ENCODE measurements at regions not wholly inside any gene's neighbourhood (a gene's known extent, or its start where the extent isn't known, plus 50 kb on each side); places are given as distances from the start of the nearest gene placed in this dataset.
"Not testable (repeated sequence)": the region's sequence is repeated elsewhere in the genome, so short reads cannot be mapped to it uniquely, and the experiment has no call there.

DNA sequence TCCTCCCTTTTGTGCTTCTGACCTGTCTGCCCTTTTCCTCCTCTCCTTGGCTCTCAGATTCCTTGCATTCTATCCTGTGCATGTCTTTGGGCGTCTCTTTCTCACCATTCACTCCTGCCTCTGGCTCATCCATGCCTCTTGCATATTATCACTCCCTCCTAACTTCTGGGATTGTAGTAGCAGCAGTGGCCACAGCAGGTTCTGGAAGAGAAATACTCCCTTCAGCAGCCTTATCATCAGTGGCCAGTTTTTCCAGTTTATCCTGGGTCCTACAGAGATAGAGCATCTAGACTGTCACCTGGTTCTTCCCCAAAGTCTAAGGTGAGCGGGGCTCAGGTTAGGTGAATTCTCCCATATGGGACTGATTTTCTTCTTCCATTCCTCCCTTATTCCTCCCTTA lies 354.0 kb upstream of the CCL2 start:
- no peak for DNase-seq (ENCODE audit: low read depth)

DNA sequence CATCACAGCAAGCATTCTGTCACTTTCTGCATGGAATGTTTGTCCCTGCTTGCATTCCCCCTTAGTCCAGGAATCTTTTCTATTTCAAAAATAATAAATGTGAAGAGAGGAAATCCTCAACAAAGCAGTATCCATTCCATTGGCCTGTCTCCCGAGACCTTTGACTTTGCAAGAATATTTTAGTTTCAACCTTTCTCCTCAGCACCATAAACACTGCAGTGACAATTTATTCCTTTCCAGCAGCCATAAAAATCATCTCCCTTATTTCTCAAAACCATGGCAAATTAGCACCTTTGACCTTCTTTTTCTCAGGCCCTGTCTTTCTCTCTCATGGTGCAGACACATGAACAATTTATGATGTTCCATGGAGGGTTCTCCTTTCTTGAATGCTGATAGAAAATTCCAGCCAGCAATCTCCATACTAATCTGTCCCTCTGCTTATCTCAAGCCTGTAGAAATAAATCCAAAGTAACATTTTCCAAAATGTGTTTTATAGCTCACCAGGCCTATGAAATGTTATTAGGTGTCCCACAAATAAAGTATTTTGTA lies 352.1 kb upstream of the CCL2 start:
- DNase-seq (ENCODE audit: low read depth): no peak

DNA sequence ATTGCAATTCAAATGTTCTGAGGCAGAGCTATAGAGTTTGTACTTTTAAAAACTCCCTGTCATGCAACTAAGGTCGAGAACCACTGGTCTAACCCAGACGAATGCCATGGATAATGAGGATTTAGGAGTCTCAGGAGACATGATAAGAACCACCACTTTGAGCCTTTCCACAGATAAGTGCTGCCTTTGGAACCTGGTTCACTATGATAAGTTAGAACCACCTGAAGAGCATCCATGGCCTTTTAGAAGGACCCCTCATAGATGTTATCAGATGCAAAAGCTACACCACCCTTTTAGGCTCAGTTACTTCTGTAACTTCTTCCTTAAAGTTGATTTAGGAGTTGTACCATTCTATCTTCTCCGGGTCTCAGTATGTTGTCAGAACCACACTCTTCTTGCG lies 350.6 kb upstream of the CCL2 start:
- DNase-seq (ENCODE audit: low read depth): no peak

DNA sequence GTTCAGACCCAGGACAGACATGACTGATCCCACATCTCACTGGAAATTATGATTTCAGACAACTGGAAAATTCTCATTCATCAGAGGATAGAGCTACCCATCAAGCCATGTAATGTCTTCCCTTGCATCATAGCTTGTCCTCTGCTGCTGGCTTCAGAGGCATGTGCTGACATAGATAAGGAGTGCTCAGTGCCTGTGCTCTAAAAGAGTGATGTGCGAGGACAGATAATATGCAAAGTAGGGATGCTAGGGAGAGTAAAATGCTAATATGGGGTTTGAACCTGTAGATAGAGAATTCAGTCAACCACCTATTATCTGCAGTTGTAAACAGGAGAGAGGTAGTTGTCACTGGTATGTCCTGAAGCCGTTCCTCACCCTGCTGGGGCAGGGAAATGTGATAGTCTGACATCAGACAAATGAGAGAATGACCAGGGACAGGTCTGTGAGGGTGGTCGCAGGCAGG lies 349.7 kb upstream of the CCL2 start:
- no peak for DNase-seq (ENCODE audit: low read depth)

DNA sequence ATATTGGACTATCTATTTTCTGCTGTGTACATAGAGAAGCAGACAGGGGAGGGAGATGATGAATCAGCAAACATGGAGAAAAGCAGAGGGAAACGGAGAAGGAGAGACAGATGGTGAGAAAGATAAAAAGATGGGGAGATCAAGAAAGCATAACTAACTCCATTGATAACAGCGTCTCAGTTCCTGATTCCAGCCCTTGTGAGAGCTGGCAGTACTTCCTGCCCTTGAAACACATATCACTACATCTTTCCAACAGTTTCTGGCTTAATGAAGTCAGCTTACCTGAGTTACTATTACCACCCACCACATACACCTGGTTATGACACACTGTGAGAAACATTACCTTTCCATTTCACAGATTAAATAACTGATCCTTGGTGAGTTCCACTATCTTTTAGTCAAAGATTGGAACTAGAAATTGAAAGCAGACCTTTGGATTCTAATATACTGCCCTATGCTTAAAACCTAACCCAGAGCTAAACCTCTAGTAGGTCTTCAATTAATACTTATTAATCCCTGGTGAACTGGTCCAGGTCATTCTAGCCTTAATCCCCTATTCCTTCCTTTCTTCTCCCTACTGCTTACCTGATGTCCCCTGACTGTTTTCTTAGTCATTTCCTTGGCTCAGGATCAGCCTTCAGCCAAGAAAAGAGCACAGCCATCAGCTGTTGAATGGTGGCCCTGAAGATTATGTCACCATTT lies 346.6 kb upstream of the CCL2 start:
- DNase-seq (ENCODE audit: low read depth): no peak

DNA sequence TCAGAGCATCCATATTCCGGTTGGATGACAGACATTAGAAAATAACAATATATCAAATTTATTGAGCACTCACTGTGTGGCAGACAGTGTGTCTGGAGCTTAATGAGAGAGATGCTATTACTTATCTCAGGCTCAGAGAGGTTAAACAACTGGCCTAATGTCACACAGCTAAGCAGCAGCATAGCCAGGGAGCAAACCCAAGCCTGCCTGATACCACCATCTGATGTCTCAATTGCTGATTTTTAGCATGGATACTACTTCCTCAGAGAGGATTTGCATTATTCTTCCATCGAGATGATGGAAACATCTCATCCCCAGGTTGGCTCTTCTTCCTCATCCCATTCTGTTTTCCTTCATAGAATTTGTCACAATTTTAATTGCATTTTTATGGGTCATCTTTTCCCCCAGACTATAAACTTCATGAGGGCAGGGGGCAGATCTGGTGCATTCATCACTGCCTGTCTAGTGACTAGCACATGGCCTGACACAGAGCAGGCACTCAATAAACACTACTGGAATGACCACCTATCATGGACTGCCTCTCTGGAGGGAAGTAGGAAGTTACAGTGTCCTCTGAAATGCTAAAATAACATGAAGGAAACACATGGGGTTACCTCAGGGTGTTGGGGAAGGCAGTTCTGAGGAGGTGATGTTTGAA lies 344.8 kb upstream of the CCL2 start:
- no peak for DNase-seq (ENCODE audit: low read depth)

DNA sequence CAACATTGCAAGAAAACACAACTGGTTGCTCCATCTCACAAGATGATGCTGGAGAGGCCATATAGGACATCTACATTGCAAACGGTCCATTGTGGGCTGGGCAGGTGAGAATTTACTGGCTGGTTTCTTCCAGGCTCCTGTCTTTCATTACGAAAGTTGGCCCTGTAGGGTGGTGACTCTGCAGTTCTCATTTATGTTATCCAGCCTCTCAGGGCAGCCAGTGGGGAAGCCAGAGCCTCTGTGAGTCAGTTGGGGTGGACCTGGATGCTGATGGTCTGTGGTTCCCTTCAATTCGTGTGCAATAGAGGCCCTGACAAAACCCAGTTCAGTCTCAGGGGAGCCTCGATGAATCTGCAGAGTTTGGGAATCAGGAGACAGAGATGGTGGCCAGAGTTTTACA lies 341.0 kb upstream of the CCL2 start:
- no peak for DNase-seq (ENCODE audit: low read depth)

DNA sequence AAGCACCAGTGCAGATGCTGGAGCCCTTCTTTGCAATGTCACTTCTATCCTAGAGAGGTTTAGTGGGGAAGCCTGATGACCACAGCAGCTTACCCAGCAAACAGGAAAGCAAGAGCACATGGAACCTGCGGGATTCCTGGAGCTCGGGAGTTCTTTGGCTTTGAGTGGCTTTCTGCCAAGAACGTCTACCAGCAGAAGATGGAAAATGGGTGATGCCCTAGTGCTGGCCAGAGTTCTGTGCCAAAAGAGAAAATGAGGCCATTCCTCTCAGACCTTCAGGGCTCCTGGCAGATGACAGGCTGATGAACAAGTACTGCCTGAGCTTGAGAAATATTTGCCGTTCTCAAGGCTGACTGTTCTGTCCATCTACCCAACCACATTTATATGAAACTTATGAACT lies 332.1 kb upstream of the CCL2 start:
- no peak for DNase-seq (ENCODE audit: low read depth)

DNA sequence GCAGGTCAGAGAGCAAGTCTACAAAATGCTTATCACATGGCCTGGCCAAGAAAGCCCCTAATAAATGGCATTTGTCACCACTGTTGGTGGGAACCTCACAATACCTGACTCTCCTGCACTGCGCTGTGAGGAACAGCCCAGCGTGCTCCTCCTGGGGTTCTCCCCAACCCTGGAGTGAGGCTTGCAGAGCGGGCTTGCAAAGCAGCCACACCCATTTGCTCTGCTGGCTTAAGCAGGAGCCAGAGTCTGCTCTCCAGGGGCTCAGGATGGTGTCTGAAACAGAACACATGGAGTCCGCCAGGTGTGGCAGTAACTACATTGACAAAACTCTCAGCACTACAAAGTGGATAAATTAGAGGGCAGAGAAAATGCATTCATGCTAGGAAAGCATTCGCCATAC lies 331.0 kb upstream of the CCL2 start:
- DNase-seq (ENCODE audit: low read depth): no peak

DNA sequence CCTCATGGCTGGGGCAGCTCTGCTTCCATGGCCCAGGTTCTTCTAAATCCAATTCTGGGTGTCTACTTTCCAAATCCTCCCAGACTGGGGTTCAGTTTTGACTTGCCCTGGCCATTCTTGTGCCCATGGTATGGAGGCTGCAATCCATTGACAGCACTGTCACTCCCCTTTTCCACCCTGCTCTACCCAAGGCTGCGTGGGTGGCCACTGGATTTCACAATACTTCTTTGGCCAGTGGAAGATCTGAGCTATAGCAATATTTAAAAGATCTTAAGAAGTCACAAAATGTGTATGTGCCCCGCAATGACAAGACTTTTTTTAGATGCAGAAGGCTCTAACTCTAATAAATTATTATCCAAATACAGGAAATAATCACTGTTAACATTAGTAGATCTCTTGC lies 329.4 kb upstream of the CCL2 start:
- DNase-seq (ENCODE audit: low read depth): no peak

DNA sequence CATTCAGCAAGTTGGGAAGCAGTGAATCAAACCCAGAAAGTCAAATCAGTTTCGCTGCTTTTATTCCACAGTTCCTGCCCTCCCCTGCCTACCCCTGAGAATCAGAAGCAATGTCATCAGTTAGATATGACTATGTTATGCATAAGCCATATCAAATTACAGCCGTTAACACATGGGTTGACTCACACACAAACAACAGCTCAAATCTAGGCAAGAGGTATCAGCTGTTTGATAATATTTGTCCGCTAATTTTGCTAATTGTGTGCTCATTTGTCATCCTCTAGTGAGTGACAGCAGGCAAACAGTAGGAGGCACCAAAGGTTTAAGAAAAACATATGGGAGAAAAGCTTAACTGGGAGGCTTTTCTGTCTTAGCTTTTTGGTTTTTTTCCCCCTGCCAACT lies 327.4 kb upstream of the CCL2 start:
- no peak for DNase-seq (ENCODE audit: low read depth)

DNA sequence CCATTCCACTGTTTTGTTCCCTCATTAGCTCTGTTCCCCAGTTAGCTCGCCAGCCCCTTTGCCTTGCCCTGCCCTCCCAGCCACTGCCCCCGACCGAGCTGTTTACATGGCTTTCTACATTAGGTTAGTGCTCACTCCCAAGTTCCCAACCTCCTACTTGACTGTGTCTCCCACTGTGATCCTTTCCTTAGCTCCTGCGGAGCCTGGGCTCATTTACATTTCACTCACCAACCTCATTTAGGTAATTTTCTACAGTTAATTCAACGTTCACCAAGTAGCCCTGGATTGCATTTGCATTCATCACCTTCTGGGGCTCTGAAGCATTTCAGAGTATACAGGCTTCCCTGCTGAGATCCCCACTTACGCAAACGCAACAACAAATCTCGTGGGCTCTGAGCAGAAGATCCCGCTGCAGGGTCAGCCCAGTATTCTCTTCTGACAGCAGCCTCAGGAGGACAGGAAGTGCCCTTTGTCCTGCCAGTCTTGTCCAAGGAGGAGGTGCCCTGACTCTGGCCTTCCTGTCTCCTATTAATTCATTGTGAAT lies 325.8 kb upstream of the CCL2 start:
- DNase-seq (ENCODE audit: low read depth): no peak

DNA sequence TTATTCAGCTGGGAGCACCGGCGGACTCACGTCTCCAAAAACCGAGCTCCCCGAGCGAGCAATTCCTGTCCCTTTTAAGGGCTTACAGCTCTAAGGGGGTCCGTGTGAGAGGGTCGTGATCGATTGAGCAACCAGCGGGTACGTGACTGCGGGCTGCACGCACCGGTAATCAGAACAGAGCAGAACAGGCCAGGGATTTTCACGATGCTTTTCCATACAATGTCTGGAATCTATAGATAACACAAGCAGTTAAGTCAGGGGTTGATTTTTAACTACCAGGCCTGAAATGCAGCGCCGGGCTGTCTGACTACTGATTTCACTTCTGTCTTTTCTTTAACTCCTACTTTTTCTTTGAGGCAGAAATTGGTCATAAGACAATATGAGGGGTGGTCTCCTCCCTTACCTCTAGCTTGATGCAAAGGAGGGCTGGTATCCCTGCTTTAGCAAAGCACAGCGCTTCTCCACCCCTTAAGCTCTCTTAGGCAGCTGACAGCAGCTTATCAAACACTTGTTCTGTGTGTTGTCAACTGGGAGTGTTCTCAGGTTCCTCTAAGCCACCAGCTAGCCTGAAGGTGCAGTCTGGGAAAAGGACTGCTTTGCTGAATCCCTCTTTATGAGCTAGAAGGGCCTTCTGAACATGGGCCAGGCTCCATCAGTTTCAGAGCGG lies 323.8 kb upstream of the CCL2 start:
- not testable (repeated sequence) for DNase-seq (ENCODE audit: low read depth)

DNA sequence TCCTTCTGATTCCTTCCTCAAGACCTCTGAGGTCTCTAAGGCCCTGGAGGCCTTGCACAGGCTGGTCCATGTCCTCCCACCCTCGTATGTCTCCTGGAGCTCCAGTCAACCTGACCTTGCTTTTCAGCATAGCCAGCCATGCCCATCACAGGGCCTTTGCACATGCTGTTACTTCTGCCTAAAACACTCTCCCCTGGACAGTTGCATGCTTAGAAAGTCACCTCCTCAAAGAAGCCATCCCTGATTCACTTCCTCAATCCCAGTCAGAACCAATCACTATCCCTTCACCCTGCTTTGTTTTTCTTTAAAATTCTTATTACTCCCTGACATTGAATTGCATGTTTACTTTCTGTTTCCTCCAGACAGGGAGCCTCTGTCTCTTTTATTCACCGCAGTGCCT lies 322.1 kb upstream of the CCL2 start:
- DNase-seq (ENCODE audit: low read depth): no peak

DNA sequence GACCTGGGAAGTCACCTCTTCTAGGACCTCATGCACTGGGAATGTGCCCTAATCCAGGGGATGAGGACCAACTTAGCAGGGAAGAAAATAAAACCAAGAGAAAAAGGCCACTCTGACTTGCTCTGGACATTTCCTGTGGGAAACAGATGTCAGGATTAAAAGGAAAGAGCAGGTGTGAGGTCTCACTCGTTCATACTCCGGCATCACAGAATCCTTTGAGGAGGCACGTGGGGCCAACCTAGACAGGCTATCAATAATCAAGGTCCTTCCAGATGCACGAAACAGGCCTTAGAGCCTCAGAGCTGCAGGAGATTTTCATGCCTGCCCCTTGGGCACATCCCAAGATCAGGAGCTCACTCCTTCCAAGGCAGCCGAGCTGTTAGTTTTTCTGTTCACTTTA lies 321.5 kb upstream of the CCL2 start:
- DNase-seq (ENCODE audit: low read depth): no peak

DNA sequence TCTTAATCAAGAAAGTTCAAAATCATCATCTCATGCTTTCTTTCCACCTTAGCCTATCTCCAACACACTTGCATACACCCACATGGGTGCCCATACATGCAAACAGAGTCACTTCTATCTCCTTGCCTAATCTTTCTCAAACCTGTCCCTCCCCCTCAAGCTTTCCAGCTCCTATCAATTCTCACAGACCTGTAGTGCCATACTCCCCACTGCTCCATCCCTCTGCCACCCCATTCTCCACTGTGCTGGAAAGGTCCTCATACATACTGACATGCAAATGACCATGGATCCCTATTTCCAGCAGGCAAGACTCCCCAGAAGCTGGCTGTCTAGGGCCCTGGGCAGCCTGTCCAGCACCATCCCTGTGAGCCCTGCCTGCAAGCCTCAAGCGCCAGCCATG lies 320.4 kb upstream of the CCL2 start:
- no peak for DNase-seq (ENCODE audit: low read depth)

DNA sequence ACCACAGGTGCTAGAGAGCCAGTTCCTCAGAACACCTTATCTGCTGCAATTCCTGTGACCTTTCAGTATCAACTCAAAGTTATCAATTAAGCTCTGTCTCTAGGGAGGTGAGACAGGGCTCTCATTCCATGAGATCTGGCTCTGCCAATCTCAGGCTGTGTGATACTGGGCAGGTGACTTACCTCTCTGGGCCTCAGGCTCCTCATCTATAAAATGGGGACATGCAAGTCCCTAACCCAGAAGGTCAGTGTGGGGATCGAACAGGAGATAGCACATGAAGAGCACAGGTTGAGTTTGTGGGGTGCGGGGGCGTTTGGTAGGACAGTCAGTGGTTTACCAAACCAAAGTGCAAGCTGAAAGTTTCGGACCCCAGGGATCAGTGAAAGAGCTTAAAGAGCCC lies 319.3 kb upstream of the CCL2 start:
- no peak for DNase-seq (ENCODE audit: low read depth)

DNA sequence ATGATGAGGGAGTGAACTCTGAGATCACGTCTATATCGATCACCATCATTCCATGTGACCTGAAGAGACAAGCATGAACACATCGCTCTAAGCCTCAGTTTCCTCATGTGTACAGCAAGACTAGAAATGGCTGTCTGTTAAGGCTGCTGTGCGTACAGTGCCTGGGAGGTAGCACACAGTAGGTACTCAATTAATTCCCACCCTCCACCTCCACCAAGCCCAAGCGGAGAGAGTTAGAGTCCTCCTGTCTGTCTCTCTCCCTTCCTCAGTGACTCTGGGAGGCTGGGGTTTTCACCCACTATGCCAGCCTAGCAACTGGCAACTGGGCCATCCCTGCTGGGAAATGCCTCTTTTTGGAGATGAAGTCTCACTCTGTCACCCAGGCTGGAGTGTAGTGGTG lies 318.3 kb upstream of the CCL2 start:
- no peak for DNase-seq (ENCODE audit: low read depth)

DNA sequence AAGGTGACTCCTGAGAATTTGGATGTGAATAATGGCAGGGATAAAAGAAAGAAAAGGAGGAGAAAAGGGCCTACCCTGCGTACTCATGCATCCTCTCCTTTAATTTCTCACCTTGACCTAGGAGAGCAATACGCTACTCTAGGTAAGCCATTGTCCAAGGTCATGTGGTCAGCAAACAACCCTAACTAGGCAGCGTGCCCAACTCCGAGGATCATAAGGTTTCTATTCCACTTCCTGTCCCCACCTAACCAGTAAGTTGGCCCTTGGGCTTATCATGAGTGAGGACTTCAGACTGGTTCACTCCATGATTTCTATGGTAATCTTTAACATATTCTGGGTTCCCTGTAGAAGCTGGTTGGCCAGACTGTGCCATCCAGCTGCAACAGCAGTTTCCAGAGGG lies 315.1 kb upstream of the CCL2 start:
- no peak for DNase-seq (ENCODE audit: low read depth)

DNA sequence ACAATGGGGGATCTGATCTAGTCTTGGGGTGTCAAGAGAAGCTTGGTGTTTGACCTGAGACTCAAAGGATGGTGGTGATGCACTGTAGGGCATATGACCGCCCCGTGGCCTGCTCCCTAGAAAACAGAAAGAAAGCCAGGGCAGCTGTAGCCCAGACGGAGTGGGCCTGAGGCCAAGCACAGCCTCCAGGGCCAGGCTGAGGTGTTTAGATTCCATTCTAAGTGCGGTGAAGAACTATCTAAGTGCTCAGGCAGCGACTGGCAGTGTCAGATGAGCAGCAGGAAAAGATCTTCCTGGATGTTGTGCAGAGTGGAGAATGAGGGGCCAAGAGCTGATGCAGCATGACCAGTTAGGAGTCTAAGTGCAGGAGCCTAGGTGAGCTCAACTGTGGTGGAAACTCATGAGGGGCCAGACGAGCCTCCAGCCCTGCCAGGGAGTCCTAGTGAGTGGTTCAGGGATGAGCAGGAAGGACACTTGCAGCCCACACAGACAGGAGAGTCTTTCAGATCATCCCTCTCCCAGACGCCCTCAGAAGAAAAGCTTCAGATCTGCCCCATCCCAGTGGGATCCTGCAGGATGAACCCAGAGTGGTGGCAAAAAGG lies 314.2 kb upstream of the CCL2 start:
- DNase-seq (ENCODE audit: low read depth): no peak

DNA sequence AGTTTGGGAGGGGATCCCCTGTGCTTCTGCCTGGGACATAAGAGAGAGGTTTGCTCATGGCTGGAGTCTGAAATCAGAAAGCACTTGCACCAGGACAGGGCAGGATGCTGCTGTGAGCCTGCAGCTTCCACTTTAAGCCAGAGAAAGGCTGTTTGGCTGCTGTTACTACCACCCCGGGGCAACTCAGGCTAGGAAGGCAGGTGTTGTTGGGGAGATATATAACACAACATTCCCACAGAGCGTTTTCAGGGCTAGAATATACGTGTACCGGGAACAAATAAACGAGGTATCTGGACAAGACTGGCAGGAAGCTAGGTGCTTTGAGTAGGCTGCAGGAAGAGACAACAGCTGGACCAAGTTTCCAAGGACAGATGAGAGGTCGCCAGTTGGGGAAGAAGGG lies 313.3 kb upstream of the CCL2 start:
- DNase-seq (ENCODE audit: low read depth): no peak

DNA sequence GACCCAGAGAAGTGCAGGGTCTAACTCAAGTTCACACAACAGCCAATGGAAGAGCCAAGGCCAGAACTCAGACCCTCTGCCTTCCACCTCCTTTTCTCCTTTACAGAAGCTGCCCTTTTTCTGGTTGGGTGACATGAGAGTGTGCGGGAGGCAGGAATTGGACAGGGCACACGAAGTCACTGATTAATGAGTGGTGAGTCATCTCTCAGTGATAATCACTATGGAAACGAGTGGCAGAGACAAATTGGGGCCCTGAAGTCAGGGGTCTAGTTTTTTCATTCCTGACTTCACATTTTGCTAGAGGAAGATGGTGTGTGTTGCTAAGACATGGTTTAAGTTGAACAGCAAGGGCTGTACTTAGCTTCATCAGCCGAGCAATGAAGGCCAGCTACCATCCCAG lies 312.7 kb upstream of the CCL2 start:
- DNase-seq (ENCODE audit: low read depth): no peak

DNA sequence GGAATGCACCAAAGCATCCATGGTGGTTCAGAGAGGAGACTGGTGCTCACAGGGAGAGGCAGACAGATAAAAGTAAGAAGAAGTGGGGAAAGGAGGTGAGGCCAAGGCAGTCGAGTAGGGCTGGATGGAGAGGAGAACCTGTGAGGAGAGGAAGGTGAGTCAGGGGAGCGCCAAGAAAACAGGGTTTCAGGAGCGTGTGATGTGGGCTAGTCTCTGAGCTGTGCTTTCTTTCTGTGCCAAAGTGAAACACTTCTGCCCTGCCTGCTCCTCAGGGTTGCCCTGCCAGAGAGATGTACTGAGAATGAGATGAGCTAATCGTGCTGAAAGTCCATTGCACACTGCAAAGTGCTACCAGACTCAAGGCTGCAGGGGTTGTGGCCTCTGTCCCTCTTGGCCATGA lies 310.7 kb upstream of the CCL2 start:
- DNase-seq (ENCODE audit: low read depth): no peak

Measured in activated T-cell treated with anti-CD3 and anti-CD28 coated beads for 1 hour (primary cell).